HG03175 (cell line): ENCODE measurements at regions not wholly inside any gene's neighbourhood (a gene's known extent, or its start where the extent isn't known, plus 50 kb on each side); places are given as distances from the start of the nearest gene placed in this dataset.
"Not testable (repeated sequence)": the region's sequence is repeated elsewhere in the genome, so short reads cannot be mapped to it uniquely, and the experiment has no call there.

ENCODE experiments used
- ATAC-seq: cut with Tn5 transposase; IDR thresholded peaks from one replicate; pipeline ENCODE4 v1.9.1; 2021; ENCODE audit warnings: mild to moderate bottlenecking, moderate library complexity; ENCODE audit not compliant: unreplicated experiment

GRCh38 chr5:74404574-74405508 is 235.7 kb downstream of the ENC1 start:
- no peak for ATAC-seq

- ATAC-seq = no peak
Observed at GRCh38 chr5:74403771-74404170, 236.8 kb downstream of the ENC1 start.

- ATAC-seq = no peak
Observed at GRCh38 chr5:74402553-74402952, 238.0 kb downstream of the ENC1 start.

GRCh38 chr5:74401946-74402320 is 238.6 kb downstream of the ENC1 start:
- no peak for ATAC-seq

GRCh38 chr5:74401281-74401945 is 239.1 kb downstream of the ENC1 start:
- no peak for ATAC-seq

GRCh38 chr5:74400067-74400466 is 240.5 kb downstream of the ENC1 start:
- ATAC-seq = no peak

- ATAC-seq = no peak
Observed at GRCh38 chr5:74396913-74397622, 243.5 kb downstream of the ENC1 start.

GRCh38 chr5:74394916-74395880 is 245.3 kb downstream of the ENC1 start:
- ATAC-seq = no peak

- no peak for ATAC-seq
Observed at GRCh38 chr5:74394528-74394915, 246.0 kb downstream of the ENC1 start.

GRCh38 chr5:74393943-74394342 is 246.6 kb downstream of the ENC1 start:
- no peak for ATAC-seq

GRCh38 chr5:74392711-74393351 is 247.7 kb downstream of the ENC1 start:
- no peak for ATAC-seq

- ATAC-seq = no peak
Observed at GRCh38 chr5:74391410-74391809, 249.1 kb downstream of the ENC1 start.

GRCh38 chr5:74390822-74391221 is 249.7 kb downstream of the ENC1 start:
- no peak for ATAC-seq

- ATAC-seq = no peak
Observed at GRCh38 chr5:74390306-74390637, 250.3 kb downstream of the ENC1 start.

GRCh38 chr5:74389531-74390305 is 250.8 kb downstream of the ENC1 start:
- ATAC-seq = no peak

- ATAC-seq = not testable (repeated sequence)
Observed at GRCh38 chr5:74388411-74388810, 252.1 kb downstream of the ENC1 start.

GRCh38 chr5:74386571-74387334 is 253.8 kb downstream of the ENC1 start:
- ATAC-seq = no peak

- no peak for ATAC-seq
Observed at GRCh38 chr5:74384851-74385250, 255.7 kb downstream of the ENC1 start.
